ENCODE measurements at regions not wholly inside any gene's neighbourhood (a gene's known extent, or its start where the extent isn't known, plus 50 kb on each side); places are given as distances from the start of the nearest gene placed in this dataset.

- TF ChIP-seq CTCF (IDR thresholded peaks at IDR 0.05) (no peak), EP300 (IDR thresholded peaks at IDR 0.05) (no peak), POLR2A (IDR thresholded peaks at IDR 0.05) (no peak)
These were observed 145.9 kb upstream of the RBMS1 start for GRCh38 chr2:160639472-160639871.
